ENCODE measurements at regions not wholly inside any gene's neighbourhood (a gene's known extent, or its start where the extent isn't known, plus 50 kb on each side); places are given as distances from the start of the nearest gene placed in this dataset.

DNA sequence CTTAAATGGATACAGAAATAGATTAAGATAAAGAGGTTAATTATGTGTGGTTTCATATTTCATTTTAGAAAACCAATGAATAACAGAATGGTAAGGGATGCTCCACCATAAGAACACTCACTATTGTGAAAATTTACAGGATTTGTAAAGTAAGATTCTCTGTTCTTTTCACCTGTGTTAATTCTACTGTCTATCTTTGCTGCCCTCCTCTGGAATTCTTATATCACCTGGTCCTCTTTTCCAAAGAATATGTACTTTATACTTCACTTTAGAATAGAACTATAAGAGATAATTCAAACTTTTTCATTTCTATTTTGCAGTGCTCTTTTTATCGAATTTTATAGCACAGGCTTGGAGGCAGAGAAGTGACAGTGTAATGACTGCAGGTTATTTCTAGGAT, 213.4 kb downstream of the LURAP1L start:
- TF ChIP-seq, protein P1, sequence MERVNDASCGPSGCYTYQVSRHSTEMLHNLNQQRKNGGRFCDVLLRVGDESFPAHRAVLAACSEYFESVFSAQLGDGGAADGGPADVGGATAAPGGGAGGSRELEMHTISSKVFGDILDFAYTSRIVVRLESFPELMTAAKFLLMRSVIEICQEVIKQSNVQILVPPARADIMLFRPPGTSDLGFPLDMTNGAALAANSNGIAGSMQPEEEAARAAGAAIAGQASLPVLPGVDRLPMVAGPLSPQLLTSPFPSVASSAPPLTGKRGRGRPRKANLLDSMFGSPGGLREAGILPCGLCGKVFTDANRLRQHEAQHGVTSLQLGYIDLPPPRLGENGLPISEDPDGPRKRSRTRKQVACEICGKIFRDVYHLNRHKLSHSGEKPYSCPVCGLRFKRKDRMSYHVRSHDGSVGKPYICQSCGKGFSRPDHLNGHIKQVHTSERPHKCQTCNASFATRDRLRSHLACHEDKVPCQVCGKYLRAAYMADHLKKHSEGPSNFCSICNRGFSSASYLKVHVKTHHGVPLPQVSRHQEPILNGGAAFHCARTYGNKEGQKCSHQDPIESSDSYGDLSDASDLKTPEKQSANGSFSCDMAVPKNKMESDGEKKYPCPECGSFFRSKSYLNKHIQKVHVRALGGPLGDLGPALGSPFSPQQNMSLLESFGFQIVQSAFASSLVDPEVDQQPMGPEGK (CRISPR knock-in tag; IDR thresholded peaks at IDR 0.05; ENCODE audit: borderline replicate concordance) = no peak
- TF ChIP-seq, protein P2, sequence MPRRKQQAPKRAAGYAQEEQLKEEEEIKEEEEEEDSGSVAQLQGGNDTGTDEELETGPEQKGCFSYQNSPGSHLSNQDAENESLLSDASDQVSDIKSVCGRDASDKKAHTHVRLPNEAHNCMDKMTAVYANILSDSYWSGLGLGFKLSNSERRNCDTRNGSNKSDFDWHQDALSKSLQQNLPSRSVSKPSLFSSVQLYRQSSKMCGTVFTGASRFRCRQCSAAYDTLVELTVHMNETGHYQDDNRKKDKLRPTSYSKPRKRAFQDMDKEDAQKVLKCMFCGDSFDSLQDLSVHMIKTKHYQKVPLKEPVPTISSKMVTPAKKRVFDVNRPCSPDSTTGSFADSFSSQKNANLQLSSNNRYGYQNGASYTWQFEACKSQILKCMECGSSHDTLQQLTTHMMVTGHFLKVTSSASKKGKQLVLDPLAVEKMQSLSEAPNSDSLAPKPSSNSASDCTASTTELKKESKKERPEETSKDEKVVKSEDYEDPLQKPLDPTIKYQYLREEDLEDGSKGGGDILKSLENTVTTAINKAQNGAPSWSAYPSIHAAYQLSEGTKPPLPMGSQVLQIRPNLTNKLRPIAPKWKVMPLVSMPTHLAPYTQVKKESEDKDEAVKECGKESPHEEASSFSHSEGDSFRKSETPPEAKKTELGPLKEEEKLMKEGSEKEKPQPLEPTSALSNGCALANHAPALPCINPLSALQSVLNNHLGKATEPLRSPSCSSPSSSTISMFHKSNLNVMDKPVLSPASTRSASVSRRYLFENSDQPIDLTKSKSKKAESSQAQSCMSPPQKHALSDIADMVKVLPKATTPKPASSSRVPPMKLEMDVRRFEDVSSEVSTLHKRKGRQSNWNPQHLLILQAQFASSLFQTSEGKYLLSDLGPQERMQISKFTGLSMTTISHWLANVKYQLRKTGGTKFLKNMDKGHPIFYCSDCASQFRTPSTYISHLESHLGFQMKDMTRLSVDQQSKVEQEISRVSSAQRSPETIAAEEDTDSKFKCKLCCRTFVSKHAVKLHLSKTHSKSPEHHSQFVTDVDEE (CRISPR knock-in tag; IDR thresholded peaks at IDR 0.05) = no peak
- TF ChIP-seq CSDC2 (CRISPR knock-in tag; IDR thresholded peaks at IDR 0.05) (no peak), SNAI2 (CRISPR knock-in tag; IDR thresholded peaks at IDR 0.05) (no peak)
